Esophagus muscularis mucosa (tissue), 3 donors: ENCODE measurements at regions not wholly inside any gene's neighbourhood (a gene's known extent, or its start where the extent isn't known, plus 50 kb on each side); places are given as distances from the start of the nearest gene placed in this dataset.

Experiments used
- POLR2A ChIP-seq: fragments of 450-650 bp; IDR thresholded peaks from one replicate; pipeline ENCODE4 v1.6.1; 2017; ENCODE audit warnings: antibody characterized with exemption, moderate library complexity, mild to moderate bottlenecking, low read depth
- TF ChIP-seq, protein P1 (sequence below), 3 experiments: fragments of 200-600 bp in 2 of 3; fragments of 450-650 bp in 1 of 3; sonication (generic) in 2 of 3; IDR thresholded peaks; one replicate each; pipeline ENCODE4 v1.5.1; 2017 to 2019; ENCODE audit warnings: antibody characterized with exemption in 3 of 3, mild to moderate bottlenecking in 2 of 3, moderate library complexity in 1 of 3

DNA sequence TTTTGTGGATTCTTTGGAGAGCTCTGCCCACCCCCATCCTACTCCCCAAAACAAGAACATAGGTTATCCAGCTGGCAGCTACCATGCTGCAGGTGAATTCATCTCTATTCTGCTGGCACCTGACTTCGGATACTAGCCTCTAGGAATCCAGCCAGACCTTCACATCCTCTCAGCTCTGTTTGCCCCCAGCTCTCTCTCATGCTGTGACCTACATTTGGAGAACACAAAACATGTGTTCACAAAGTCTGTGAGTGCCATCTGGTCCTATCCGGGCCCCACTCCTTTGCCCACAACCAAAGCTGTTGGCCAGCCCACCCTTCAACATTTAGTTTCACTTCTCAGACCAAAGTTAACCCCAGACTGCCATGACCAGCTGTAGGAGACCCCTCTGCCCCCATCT is 89.4 kb upstream of the C3orf80 start:
- TF ChIP-seq POLR2A: no peak
- TF ChIP-seq, protein P1, sequence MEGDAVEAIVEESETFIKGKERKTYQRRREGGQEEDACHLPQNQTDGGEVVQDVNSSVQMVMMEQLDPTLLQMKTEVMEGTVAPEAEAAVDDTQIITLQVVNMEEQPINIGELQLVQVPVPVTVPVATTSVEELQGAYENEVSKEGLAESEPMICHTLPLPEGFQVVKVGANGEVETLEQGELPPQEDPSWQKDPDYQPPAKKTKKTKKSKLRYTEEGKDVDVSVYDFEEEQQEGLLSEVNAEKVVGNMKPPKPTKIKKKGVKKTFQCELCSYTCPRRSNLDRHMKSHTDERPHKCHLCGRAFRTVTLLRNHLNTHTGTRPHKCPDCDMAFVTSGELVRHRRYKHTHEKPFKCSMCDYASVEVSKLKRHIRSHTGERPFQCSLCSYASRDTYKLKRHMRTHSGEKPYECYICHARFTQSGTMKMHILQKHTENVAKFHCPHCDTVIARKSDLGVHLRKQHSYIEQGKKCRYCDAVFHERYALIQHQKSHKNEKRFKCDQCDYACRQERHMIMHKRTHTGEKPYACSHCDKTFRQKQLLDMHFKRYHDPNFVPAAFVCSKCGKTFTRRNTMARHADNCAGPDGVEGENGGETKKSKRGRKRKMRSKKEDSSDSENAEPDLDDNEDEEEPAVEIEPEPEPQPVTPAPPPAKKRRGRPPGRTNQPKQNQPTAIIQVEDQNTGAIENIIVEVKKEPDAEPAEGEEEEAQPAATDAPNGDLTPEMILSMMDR (IDR thresholded peaks at IDR 0.05): no peak
